ENCODE measurements at regions not wholly inside any gene's neighbourhood (a gene's known extent, or its start where the extent isn't known, plus 50 kb on each side); places are given as distances from the start of the nearest gene placed in this dataset.

GRCh38 chrX:20435913-20436312 lies 169.2 kb upstream of the RPS6KA3 start:
- H3K4me2 ChIP-seq (ENCODE audit: insufficient read depth, low read length) = no peak overlapping the region
- FAIRE-seq (no peak), ATAC-seq (no peak), DNase-seq (ENCODE audit: extremely low read depth in 1 of 4, low spot score in 3 of 4) (no peak)
- 0% methylated on average over 1 of the region's 1 CpG for WGBS (ENCODE audit: insufficient coverage, low coverage, missing lambda C conversion rate)
- POLR2A ChIA-PET = no interaction called here
- H3K9me1 ChIP-seq (ENCODE audit: control insufficient read depth, insufficient read depth, low read length) = no peaks in the 10 kb centered on the region
- intact Hi-C loops (cut with micrococcal nuclease) (loop anchor here (10.0 kb wide), 1 partner anchor 291 kb away; the partner anchor contains the start of gene EIF1AX), in situ Hi-C loops (cut with MboI) (no loop called here)
- H3K27me3 ChIP-seq (ENCODE audit: control insufficient read depth in 2 of 2, insufficient read depth in 2 of 2, low read length in 2 of 2) = no peaks in the 10 kb centered on the region
- H3K9me3 ChIP-seq (replicated peaks; ENCODE audit: control insufficient read depth, insufficient read depth, low read depth, low read length) = no peaks in the 10 kb centered on the region
- H4K20me1 ChIP-seq (replicated peaks; ENCODE audit: control insufficient read depth, insufficient read depth, low read length) = no peaks in the 10 kb centered on the region
- no peaks in the 10 kb centered on the region for H3K79me2 ChIP-seq (ENCODE audit: control insufficient read depth, insufficient read depth, low read length)
- CTCF ChIA-PET (ENCODE audit: low intra/inter-chr PET ratio) = no interaction called here
- TF ChIP-seq BRD4 (IDR thresholded peaks at IDR 0.05) = no peak
- TF ChIP-seq CAMTA2 (CRISPR knock-in tag; conservative IDR thresholded peaks at IDR 0.05) = no peak
- TF ChIP-seq, protein P1, sequence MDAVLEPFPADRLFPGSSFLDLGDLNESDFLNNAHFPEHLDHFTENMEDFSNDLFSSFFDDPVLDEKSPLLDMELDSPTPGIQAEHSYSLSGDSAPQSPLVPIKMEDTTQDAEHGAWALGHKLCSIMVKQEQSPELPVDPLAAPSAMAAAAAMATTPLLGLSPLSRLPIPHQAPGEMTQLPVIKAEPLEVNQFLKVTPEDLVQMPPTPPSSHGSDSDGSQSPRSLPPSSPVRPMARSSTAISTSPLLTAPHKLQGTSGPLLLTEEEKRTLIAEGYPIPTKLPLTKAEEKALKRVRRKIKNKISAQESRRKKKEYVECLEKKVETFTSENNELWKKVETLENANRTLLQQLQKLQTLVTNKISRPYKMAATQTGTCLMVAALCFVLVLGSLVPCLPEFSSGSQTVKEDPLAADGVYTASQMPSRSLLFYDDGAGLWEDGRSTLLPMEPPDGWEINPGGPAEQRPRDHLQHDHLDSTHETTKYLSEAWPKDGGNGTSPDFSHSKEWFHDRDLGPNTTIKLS (IDR thresholded peaks at IDR 0.05; ENCODE audit: borderline replicate concordance, low read depth) = no peak
- no peak for TF ChIP-seq PTBP1 (IDR thresholded peaks at IDR 0.05; ENCODE audit: low read depth, low read length)
- TF ChIP-seq FIP1L1 (IDR thresholded peaks at IDR 0.05; ENCODE audit: low read depth, low read length, poor library complexity, severe bottlenecking) = no peak
- TF ChIP-seq THRB (CRISPR knock-in tag; conservative IDR thresholded peaks at IDR 0.05) = no peak
- no peak for TF ChIP-seq ZFP91 (CRISPR knock-in tag; IDR thresholded peaks at IDR 0.05)
- TF ChIP-seq CBX8 (IDR thresholded peaks at IDR 0.05; ENCODE audit: borderline replicate concordance, extremely low read depth, low read depth, low read length, poor library complexity, severe bottlenecking) = no peak
- TF ChIP-seq PHTF2 (CRISPR knock-in tag; IDR thresholded peaks at IDR 0.05) = no peak
- TF ChIP-seq ATF1 (CRISPR knock-in tag; IDR thresholded peaks at IDR 0.05) = no peak
- no peak for TF ChIP-seq ATF1 (tag; IDR thresholded peaks at IDR 0.05)
- no peak for TF ChIP-seq ZNF311 (CRISPR knock-in tag; IDR thresholded peaks at IDR 0.05)
- TF ChIP-seq DMBX1 (CRISPR knock-in tag; IDR thresholded peaks at IDR 0.05; ENCODE audit: borderline replicate concordance) = no peak
- TF ChIP-seq, protein P2, sequence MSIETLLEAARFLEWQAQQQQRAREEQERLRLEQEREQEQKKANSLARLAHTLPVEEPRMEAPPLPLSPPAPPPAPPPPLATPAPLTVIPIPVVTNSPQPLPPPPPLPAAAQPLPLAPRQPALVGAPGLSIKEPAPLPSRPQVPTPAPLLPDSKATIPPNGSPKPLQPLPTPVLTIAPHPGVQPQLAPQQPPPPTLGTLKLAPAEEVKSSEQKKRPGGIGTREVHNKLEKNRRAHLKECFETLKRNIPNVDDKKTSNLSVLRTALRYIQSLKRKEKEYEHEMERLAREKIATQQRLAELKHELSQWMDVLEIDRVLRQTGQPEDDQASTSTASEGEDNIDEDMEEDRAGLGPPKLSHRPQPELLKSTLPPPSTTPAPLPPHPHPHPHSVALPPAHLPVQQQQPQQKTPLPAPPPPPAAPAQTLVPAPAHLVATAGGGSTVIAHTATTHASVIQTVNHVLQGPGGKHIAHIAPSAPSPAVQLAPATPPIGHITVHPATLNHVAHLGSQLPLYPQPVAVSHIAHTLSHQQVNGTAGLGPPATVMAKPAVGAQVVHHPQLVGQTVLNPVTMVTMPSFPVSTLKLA (conservative IDR thresholded peaks at IDR 0.05) = no peak
- TF ChIP-seq STAT5A (IDR thresholded peaks at IDR 0.05; ENCODE audit: borderline replicate concordance, low read length) = no peak
- H3K4me1 ChIP-seq (replicated peaks in 1 of 2; ENCODE audit: control insufficient read depth in 2 of 2, insufficient read depth in 2 of 2, low read length in 2 of 2) = no peaks in the 10 kb centered on the region
- no peak overlapping the region for H3K4me3 ChIP-seq
- no peak overlapping the region for H3K27ac ChIP-seq (ENCODE audit: extremely low read depth, low read depth, low read length)
- no peak overlapping the region for H3K9ac ChIP-seq (ENCODE audit: insufficient read depth in 1 of 2, low read depth in 2 of 2, low read length in 2 of 2)
- H2AFZ ChIP-seq (ENCODE audit: low read depth, low read length) = no peak overlapping the region
- BruUV-seq (replicated peaks) = no TSS peak
- no peaks in the 10 kb centered on the region for H3K36me3 ChIP-seq (ENCODE audit: control insufficient read depth, insufficient read depth, low read length)

Measured in K562 (cell line).